Osteoblast (primary cell): ENCODE measurements at regions not wholly inside any gene's neighbourhood (a gene's known extent, or its start where the extent isn't known, plus 50 kb on each side); places are given as distances from the start of the nearest gene placed in this dataset.

ENCODE experiments used
- DNase-seq: peaks from one replicate; pipeline ENCODE4 v3.0.0; 2011; ENCODE audit warnings: low spot score, mixed read lengths; ENCODE audit not compliant: insufficient read length; ENCODE audit errors: missing footprints
- H2AFZ ChIP-seq: 2 replicates; pipeline ENCODE4 v1.6.0; 2011; ENCODE audit warnings: mild to moderate bottlenecking, low read length
- H3K27ac ChIP-seq: 2 replicates; pipeline ENCODE4 v1.5.1; 2011; ENCODE audit warnings: mild to moderate bottlenecking, low read depth, low read length, moderate library complexity
- H3K27me3 ChIP-seq: 2 replicates; pipeline ENCODE4 v1.6.0; 2012; ENCODE audit warnings: mild to moderate bottlenecking, control low read depth, inconsistent platforms, low read length, moderate library complexity; ENCODE audit not compliant: insufficient read depth
- H3K36me3 ChIP-seq: 2 replicates; pipeline ENCODE4 v1.5.1; 2011; ENCODE audit warnings: mild to moderate bottlenecking, low read length, control low read depth, moderate library complexity; ENCODE audit not compliant: insufficient read depth
- H3K4me1 ChIP-seq: 2 replicates; pipeline ENCODE4 v1.5.1; 2011; ENCODE audit warnings: mild to moderate bottlenecking, low read length, control low read depth, moderate library complexity; ENCODE audit not compliant: insufficient read depth
- H3K4me2 ChIP-seq: 2 replicates; pipeline ENCODE4 v1.6.0; 2011; ENCODE audit warnings: mild to moderate bottlenecking, low read length; ENCODE audit not compliant: insufficient read depth
- H3K4me3 ChIP-seq: fragments of 200-600 bp; sonication (generic); 3 replicates; pipeline ENCODE4 v1.5.1; 2012; ENCODE audit warnings: mild to moderate bottlenecking, low read length, inconsistent platforms; ENCODE audit not compliant: insufficient read depth
- H3K79me2 ChIP-seq: 2 replicates; pipeline ENCODE4 v1.6.0; 2012; ENCODE audit warnings: mild to moderate bottlenecking, low read length, control low read depth, inconsistent platforms; ENCODE audit not compliant: insufficient read depth
- H3K9me3 ChIP-seq: 2 replicates; pipeline ENCODE4 v1.5.1; 2011; ENCODE audit warnings: low read depth, low read length, control low read depth
- H4K20me1 ChIP-seq: 2 replicates; pipeline ENCODE4 v1.6.0; 2012; ENCODE audit warnings: mild to moderate bottlenecking, low read length, control low read depth; ENCODE audit not compliant: insufficient read depth
- CTCF ChIP-seq: IDR thresholded peaks from 2 replicates; pipeline ENCODE4 v1.5.1; 2011; ENCODE audit warnings: mild to moderate bottlenecking, low read depth, low read length, moderate library complexity; ENCODE audit errors: extremely low read depth

- H3K4me1 ChIP-seq: no peaks in the 10 kb centered on the region
- no peaks in the 10 kb centered on the region for H4K20me1 ChIP-seq
- no peak overlapping the region for H3K4me2 ChIP-seq
- H3K79me2 ChIP-seq: no peaks in the 10 kb centered on the region
- H3K27me3 ChIP-seq: no peaks in the 10 kb centered on the region
- H2AFZ ChIP-seq: no peak overlapping the region
- no peak for DNase-seq
- no peak overlapping the region for H3K4me3 ChIP-seq
- no peaks in the 10 kb centered on the region for H3K36me3 ChIP-seq
- no peaks in the 10 kb centered on the region for H3K9me3 ChIP-seq
- H3K27ac ChIP-seq: no peak overlapping the region
- TF ChIP-seq CTCF: no peak
Observed at GRCh38 chr14:84237881-84238280, 1292.1 kb upstream of the FLRT2 start.

GRCh38 chr14:84247693-84248092 is 1282.3 kb upstream of the FLRT2 start:
- Histone ChIP-seq H4K20me1 (no peaks in the 10 kb centered on the region), H3K79me2 (no peaks in the 10 kb centered on the region), H3K27ac (no peak overlapping the region), H3K4me3 (no peak overlapping the region), H3K36me3 (no peaks in the 10 kb centered on the region), H2AFZ (no peak overlapping the region), H3K4me2 (no peak overlapping the region), H3K9me3 (peaks cover 3% of the 10 kb centered on the region), H3K4me1 (no peaks in the 10 kb centered on the region), H3K27me3 (no peaks in the 10 kb centered on the region)
- no peak for TF ChIP-seq CTCF
- DNase-seq: no peak

- Histone ChIP-seq H3K4me1 (no peaks in the 10 kb centered on the region), H3K4me3 (no peak overlapping the region), H3K4me2 (no peak overlapping the region), H3K36me3 (no peaks in the 10 kb centered on the region), H3K27me3 (no peaks in the 10 kb centered on the region), H4K20me1 (no peaks in the 10 kb centered on the region), H3K27ac (no peak overlapping the region), H3K9me3 (no peaks in the 10 kb centered on the region), H3K79me2 (no peaks in the 10 kb centered on the region), H2AFZ (no peak overlapping the region)
- no peak for TF ChIP-seq CTCF
- DNase-seq: no peak
Observed at GRCh38 chr14:84250893-84251292, 1279.1 kb upstream of the FLRT2 start.

GRCh38 chr14:84251411-84252115 is 1278.4 kb upstream of the FLRT2 start:
- H3K27me3 ChIP-seq: no peaks in the 10 kb centered on the region
- H2AFZ ChIP-seq: no peak overlapping the region
- no peak overlapping the region for H3K4me3 ChIP-seq
- no peaks in the 10 kb centered on the region for H4K20me1 ChIP-seq
- DNase-seq: no peak
- no peak for TF ChIP-seq CTCF
- no peaks in the 10 kb centered on the region for H3K4me1 ChIP-seq
- H3K27ac ChIP-seq: no peak overlapping the region
- no peaks in the 10 kb centered on the region for H3K9me3 ChIP-seq
- H3K4me2 ChIP-seq: no peak overlapping the region
- H3K79me2 ChIP-seq: no peaks in the 10 kb centered on the region
- H3K36me3 ChIP-seq: no peaks in the 10 kb centered on the region
